C4-2B (cell line): ENCODE measurements at regions not wholly inside any gene's neighbourhood (a gene's known extent, or its start where the extent isn't known, plus 50 kb on each side); places are given as distances from the start of the nearest gene placed in this dataset.

ENCODE experiments used
- H3K27ac ChIP-seq: fragments of 450-650 bp; 2 replicates; pipeline ENCODE4 v1.5.1; 2017
- ZFX ChIP-seq: fragments of 450-650 bp; IDR thresholded peaks from 2 replicates; pipeline ENCODE4 v1.6.1; 2017
- TF ChIP-seq, protein P1 (sequence below): fragments of 450-650 bp; conservative IDR thresholded peaks from 2 replicates; pipeline ENCODE4 v1.5.1; 2017; ENCODE audit warnings: mild to moderate bottlenecking

- H3K27ac ChIP-seq: no peak overlapping the region
- TF ChIP-seq, protein P1, sequence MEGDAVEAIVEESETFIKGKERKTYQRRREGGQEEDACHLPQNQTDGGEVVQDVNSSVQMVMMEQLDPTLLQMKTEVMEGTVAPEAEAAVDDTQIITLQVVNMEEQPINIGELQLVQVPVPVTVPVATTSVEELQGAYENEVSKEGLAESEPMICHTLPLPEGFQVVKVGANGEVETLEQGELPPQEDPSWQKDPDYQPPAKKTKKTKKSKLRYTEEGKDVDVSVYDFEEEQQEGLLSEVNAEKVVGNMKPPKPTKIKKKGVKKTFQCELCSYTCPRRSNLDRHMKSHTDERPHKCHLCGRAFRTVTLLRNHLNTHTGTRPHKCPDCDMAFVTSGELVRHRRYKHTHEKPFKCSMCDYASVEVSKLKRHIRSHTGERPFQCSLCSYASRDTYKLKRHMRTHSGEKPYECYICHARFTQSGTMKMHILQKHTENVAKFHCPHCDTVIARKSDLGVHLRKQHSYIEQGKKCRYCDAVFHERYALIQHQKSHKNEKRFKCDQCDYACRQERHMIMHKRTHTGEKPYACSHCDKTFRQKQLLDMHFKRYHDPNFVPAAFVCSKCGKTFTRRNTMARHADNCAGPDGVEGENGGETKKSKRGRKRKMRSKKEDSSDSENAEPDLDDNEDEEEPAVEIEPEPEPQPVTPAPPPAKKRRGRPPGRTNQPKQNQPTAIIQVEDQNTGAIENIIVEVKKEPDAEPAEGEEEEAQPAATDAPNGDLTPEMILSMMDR: no peak
- TF ChIP-seq ZFX: no peak
Measured at GRCh38 chr5:163608621-163609020, 103.2 kb downstream of the MAT2B start.

GRCh38 chr5:163609910-163610309 is 104.5 kb downstream of the MAT2B start:
- TF ChIP-seq ZFX: no peak
- TF ChIP-seq, protein P1: no peak
- no peak overlapping the region for H3K27ac ChIP-seq

GRCh38 chr5:163612358-163613149 is 107.1 kb downstream of the MAT2B start:
- TF ChIP-seq, protein P1: no peak; the same call in 1 of the 2 replicates
- TF ChIP-seq ZFX: no peak
- H3K27ac ChIP-seq: no peak overlapping the region

DNA sequence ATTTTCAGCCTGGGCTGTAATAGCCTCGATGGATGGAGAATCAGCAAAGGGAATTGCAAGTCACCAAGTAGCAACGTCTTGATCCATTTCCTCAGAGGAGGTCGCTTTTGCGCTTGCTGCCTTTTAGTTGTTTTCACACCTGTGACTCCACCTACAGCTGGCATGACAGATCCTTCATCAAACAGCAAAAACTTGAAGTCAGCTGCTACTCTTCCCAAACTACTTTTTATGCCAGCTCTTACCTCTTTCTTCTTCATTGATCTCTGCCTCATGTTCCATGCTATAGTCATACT is 107.7 kb downstream of the MAT2B start:
- TF ChIP-seq ZFX: no peak
- TF ChIP-seq, protein P1: no peak
- no peak overlapping the region for H3K27ac ChIP-seq

DNA sequence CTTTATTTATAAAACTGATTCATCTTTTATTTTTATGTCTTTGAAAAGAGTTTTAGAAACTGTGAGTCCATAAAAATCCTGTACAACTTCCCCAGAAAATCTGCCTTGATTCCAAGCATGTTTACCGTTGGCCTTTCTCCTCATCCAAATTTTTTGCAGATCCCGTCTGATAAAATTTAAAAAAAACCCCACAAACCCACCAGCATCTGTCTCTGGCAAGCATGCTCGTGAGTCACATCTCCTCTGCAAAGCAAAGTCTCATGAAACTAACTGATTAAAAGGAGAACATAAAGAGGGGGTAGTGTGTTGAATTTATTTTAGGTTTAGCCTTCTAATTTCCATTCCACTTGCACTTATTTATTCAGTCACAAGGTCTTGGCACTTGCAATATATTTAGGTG is 109.4 kb downstream of the MAT2B start:
- TF ChIP-seq, protein P1: no peak
- TF ChIP-seq ZFX: no peak

DNA sequence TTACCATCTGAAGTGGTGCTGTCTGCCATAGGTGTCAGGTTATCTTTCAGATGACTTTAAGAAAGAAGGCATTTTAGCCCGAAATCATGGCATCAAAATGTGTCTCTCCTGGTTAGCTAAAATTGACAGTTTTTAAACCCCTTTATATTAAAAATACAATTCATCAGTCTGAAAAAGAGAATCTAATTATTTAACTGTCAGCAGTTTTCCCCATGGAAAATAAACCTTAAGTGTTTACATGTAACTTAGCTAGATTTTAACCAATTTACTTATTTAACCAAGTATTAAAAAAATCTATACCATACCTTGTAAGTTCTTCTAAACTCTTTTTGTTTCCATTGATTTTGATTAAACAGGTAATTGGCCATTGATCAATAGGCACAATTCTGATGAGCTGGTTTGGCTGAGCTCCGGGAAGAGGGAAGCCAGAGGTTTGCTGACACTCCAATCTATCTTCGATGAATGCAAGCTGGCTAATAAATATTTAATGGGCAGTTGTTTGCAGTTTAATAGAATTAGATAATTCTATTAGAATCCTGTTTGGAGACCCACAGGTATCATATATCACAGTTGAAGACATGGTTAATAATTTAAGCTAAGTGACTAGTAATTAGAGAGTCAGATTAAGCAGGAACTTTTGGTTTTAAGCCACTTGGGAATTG is 114.0 kb downstream of the MAT2B start:
- H3K27ac ChIP-seq: no peak overlapping the region
- no peak for TF ChIP-seq ZFX
- TF ChIP-seq, protein P1: no peak

More for the DNA sequence above, 109.4 kb downstream of the MAT2B start:
- H3K27ac ChIP-seq: no peak overlapping the region

- no peak for TF ChIP-seq ZFX
- TF ChIP-seq, protein P1: no peak
- H3K27ac ChIP-seq: no peak overlapping the region
Measured at GRCh38 chr5:163619951-163620350, 114.5 kb downstream of the MAT2B start.
